HEK293 (cell line): ENCODE measurements at regions not wholly inside any gene's neighbourhood (a gene's known extent, or its start where the extent isn't known, plus 50 kb on each side); places are given as distances from the start of the nearest gene placed in this dataset.

Source experiments
- CTCF ChIA-PET: fragments of 350-600 bp; formaldehyde crosslinking; extraction: SDS; loops from one replicate; lab custom pipeline; 2021; ENCODE audit warnings: antibody characterized with exemption; lab: Yijun Ruan, JAX
- POLR2A ChIA-PET: fragments of 300-600 bp; formaldehyde crosslinking; extraction: SDS; loops from one replicate; lab custom pipeline; 2020; ENCODE audit warnings: antibody characterized with exemption, inconsistent platforms; lab: Yijun Ruan, JAX
- H3K27ac ChIP-seq: fragments of 200-500 bp; sonication (Bioruptor generic); 2 replicates; pipeline ENCODE4 v1.5.1; 2014; ENCODE audit warnings: low read depth, low read length, control low read depth, inconsistent platforms; ENCODE audit errors: extremely low read depth
- H3K36me3 ChIP-seq, 2 experiments: fragments of 200-500 bp in 1 of 2; sonication (Bioruptor generic) in 1 of 2; 1 replicate in 1 of 2; 2 replicates in 1 of 2; pipeline ENCODE4 v1.5.1; 2014 to 2017; ENCODE audit warnings: inconsistent platforms in 2 of 2, low read length in 2 of 2; ENCODE audit not compliant: control insufficient read depth in 2 of 2, insufficient read depth in 1 of 2
- H3K4me1 ChIP-seq: fragments of 200-500 bp; sonication (Bioruptor generic); 2 replicates; pipeline ENCODE4 v1.5.1; 2014; ENCODE audit warnings: mild to moderate bottlenecking, low read length, inconsistent platforms; ENCODE audit not compliant: control insufficient read depth, insufficient read depth
- H3K4me3 ChIP-seq: 2 replicates; pipeline ENCODE4 v1.5.1; 2011; ENCODE audit warnings: low read depth, mild to moderate bottlenecking, control low read depth, low read length, moderate library complexity
- H3K9me3 ChIP-seq: fragments of 200-500 bp; sonication (Bioruptor generic); 2 replicates; pipeline ENCODE4 v1.5.1; 2014; ENCODE audit warnings: low read depth, low read length, inconsistent platforms; ENCODE audit not compliant: control insufficient read depth, insufficient read depth
- BCL11A ChIP-seq: fragments of 450-650 bp; formaldehyde crosslinking; IDR thresholded peaks from 2 replicates; pipeline ENCODE4 v1.5.1; 2016; ENCODE audit warnings: low read depth, missing biosample characterization, missing genetic modification characterization
- KLF9 ChIP-seq: fragments of 450-650 bp; formaldehyde crosslinking; IDR thresholded peaks from 2 replicates; pipeline ENCODE4 v1.5.1; 2016; ENCODE audit warnings: missing biosample characterization, missing genetic modification characterization, low read depth
- RBAK ChIP-seq: fragments of 450-650 bp; formaldehyde crosslinking; IDR thresholded peaks from 2 replicates; pipeline ENCODE4 v1.5.1; 2016; ENCODE audit warnings: missing biosample characterization, missing genetic modification characterization
- SETDB1 ChIP-seq: IDR thresholded peaks from one replicate; pipeline ENCODE4 v1.6.1; 2017; ENCODE audit warnings: mild to moderate bottlenecking, low read length, moderate library complexity, mixed read lengths; ENCODE audit not compliant: insufficient read length
- SP7 ChIP-seq: fragments of 450-650 bp; formaldehyde crosslinking; IDR thresholded peaks from 2 replicates; pipeline ENCODE4 v1.5.1; 2016; ENCODE audit warnings: missing biosample characterization, missing genetic modification characterization
- ZBTB1 ChIP-seq: fragments of 450-650 bp; formaldehyde crosslinking; IDR thresholded peaks from 2 replicates; pipeline ENCODE4 v1.5.1; 2016; ENCODE audit warnings: missing biosample characterization, missing genetic modification characterization
- ZBTB17 ChIP-seq: fragments of 450-650 bp; formaldehyde crosslinking; IDR thresholded peaks from 2 replicates; pipeline ENCODE4 v1.5.1; 2016; ENCODE audit warnings: missing biosample characterization, missing genetic modification characterization
- ZNF16 ChIP-seq: fragments of 450-650 bp; formaldehyde crosslinking; IDR thresholded peaks from 2 replicates; pipeline ENCODE4 v1.5.1; 2016; ENCODE audit warnings: low read depth, missing biosample characterization, missing genetic modification characterization
- ZNF19 ChIP-seq: fragments of 450-650 bp; formaldehyde crosslinking; IDR thresholded peaks from 2 replicates; pipeline ENCODE4; 2016; ENCODE audit warnings: missing biosample characterization, missing genetic modification characterization, low read depth
- ZNF214 ChIP-seq: fragments of 450-650 bp; formaldehyde crosslinking; IDR thresholded peaks from 2 replicates; pipeline ENCODE4 v1.5.1; 2017; ENCODE audit warnings: missing biosample characterization, mild to moderate bottlenecking, missing genetic modification characterization, borderline replicate concordance
- ZNF223 ChIP-seq: fragments of 450-650 bp; formaldehyde crosslinking; IDR thresholded peaks from 2 replicates; pipeline ENCODE4 v1.5.1; 2016; ENCODE audit warnings: missing biosample characterization, missing genetic modification characterization
- ZNF248 ChIP-seq: fragments of 450-650 bp; formaldehyde crosslinking; IDR thresholded peaks from 2 replicates; pipeline ENCODE4 v1.5.1; 2017; ENCODE audit warnings: missing biosample characterization, missing genetic modification characterization
- ZNF488 ChIP-seq: fragments of 450-650 bp; formaldehyde crosslinking; IDR thresholded peaks from 2 replicates; pipeline ENCODE4 v1.5.1; 2016; ENCODE audit warnings: missing biosample characterization, missing genetic modification characterization
- ZNF561 ChIP-seq: fragments of 450-650 bp; IDR thresholded peaks from 2 replicates; pipeline ENCODE4 v1.5.1; 2018; ENCODE audit warnings: missing biosample characterization, missing genetic modification characterization, borderline replicate concordance
- ZNF571 ChIP-seq: fragments of 450-650 bp; formaldehyde crosslinking; IDR thresholded peaks from 2 replicates; pipeline ENCODE4 v1.5.0; 2017; ENCODE audit warnings: missing biosample characterization, missing genetic modification characterization
- ZNF660 ChIP-seq: fragments of 450-650 bp; IDR thresholded peaks from 2 replicates; pipeline ENCODE4 v1.5.1; 2018; ENCODE audit warnings: missing biosample characterization, mild to moderate bottlenecking, missing genetic modification characterization
- ZNF76 ChIP-seq: fragments of 450-650 bp; formaldehyde crosslinking; IDR thresholded peaks from 2 replicates; pipeline ENCODE4; 2016; ENCODE audit warnings: low read depth, missing biosample characterization, missing genetic modification characterization, borderline replicate concordance
- ZNF791 ChIP-seq: fragments of 450-650 bp; formaldehyde crosslinking; IDR thresholded peaks from 2 replicates; pipeline ENCODE4 v1.5.1; 2016; ENCODE audit warnings: missing biosample characterization, missing genetic modification characterization
- ZNF843 ChIP-seq: fragments of 450-650 bp; formaldehyde crosslinking; IDR thresholded peaks from 2 replicates; pipeline ENCODE4 v1.5.1; 2016; ENCODE audit warnings: missing biosample characterization, missing genetic modification characterization
- ZSCAN23 ChIP-seq: fragments of 450-650 bp; formaldehyde crosslinking; IDR thresholded peaks from 2 replicates; pipeline ENCODE4 v1.5.1; 2016; ENCODE audit warnings: missing biosample characterization, missing genetic modification characterization
- TF ChIP-seq, protein P1 (sequence below): fragments of 450-650 bp; formaldehyde crosslinking; IDR thresholded peaks from 2 replicates; pipeline ENCODE4 v1.5.1; 2016; ENCODE audit warnings: missing biosample characterization, missing genetic modification characterization
- TF ChIP-seq, protein P2 (sequence below): fragments of 450-650 bp; formaldehyde crosslinking; conservative IDR thresholded peaks from 2 replicates; pipeline ENCODE4 v1.5.1; 2016; ENCODE audit warnings: low read depth, missing biosample characterization, missing genetic modification characterization
- TF ChIP-seq, protein P3 (sequence below): fragments of 450-650 bp; formaldehyde crosslinking; IDR thresholded peaks from 2 replicates; pipeline ENCODE4 v1.5.1; 2016; ENCODE audit warnings: missing biosample characterization, missing genetic modification characterization
- TF ChIP-seq, protein P4 (sequence below): fragments of 450-650 bp; IDR thresholded peaks from 2 replicates; pipeline ENCODE4 v1.5.1; 2018; ENCODE audit warnings: missing biosample characterization, mild to moderate bottlenecking, missing genetic modification characterization

DNA sequence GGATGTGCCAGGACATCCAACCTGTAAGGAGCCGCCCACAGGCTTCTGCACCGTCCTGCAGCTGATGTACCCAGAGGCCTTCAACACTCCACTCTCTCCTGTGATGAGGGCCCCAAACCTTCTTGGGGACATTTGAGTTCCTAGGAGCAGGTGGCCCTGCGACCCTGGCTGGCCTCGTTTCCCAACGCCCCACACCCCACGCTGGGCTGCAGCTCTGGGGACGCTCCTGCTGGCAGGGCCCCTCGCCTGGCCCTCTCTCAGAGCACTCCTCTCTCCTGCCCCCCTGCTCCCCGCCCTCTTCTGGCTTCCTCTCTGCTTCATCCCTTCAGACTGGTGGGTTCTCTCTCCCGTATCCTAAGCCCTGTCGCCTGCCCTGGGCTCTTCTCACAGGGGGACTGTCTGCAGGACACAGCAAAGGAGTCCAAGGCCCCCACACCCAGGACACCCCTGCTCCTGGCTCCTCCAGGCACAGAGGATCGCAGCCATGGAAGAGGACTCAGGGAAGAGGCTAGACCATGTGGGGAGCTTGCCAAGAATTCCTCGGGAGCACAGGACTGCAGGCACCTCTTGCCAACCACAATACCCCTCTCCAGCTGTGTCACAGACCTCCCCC is 541.4 kb downstream of the TCERG1L start:
- Histone ChIP-seq H3K4me3 (no peak overlapping the region), H3K36me3 (no peaks in the 10 kb centered on the region), H3K27ac (no peak overlapping the region), H3K4me1 (no peaks in the 10 kb centered on the region), H3K9me3 (no peaks in the 10 kb centered on the region)
- TF ChIP-seq, protein P1, sequence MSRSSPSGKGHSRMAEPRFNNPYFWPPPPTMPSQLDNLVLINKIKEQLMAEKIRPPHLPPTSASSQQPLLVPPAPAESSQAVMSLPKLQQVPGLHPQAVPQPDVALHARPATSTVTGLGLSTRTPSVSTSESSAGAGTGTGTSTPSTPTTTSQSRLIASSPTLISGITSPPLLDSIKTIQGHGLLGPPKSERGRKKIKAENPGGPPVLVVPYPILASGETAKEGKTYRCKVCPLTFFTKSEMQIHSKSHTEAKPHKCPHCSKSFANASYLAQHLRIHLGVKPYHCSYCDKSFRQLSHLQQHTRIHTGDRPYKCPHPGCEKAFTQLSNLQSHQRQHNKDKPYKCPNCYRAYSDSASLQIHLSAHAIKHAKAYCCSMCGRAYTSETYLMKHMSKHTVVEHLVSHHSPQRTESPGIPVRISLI (tag by site-specific recombination), result no peak
- TF ChIP-seq SETDB1, result no peak
- no peak for TF ChIP-seq ZNF19 (tag by site-specific recombination)
- TF ChIP-seq ZBTB17, result no peak
- no peak for TF ChIP-seq ZNF223 (tag by site-specific recombination)
- no peak for TF ChIP-seq ZNF214
- TF ChIP-seq ZNF76, result no peak
- no peak for TF ChIP-seq ZNF571
- no peak for TF ChIP-seq BCL11A (tag by site-specific recombination)
- TF ChIP-seq KLF9 (tag by site-specific recombination), result no peak
- TF ChIP-seq ZNF248 (tag by site-specific recombination), result no peak
- TF ChIP-seq ZSCAN23 (tag by site-specific recombination), result no peak
- no peak for TF ChIP-seq ZNF791 (tag by site-specific recombination)
- no peak for TF ChIP-seq ZNF660
- TF ChIP-seq ZNF843 (tag by site-specific recombination), result no peak
- ChIA-PET POLR2A (no interaction called here), CTCF (no interaction called here)

DNA sequence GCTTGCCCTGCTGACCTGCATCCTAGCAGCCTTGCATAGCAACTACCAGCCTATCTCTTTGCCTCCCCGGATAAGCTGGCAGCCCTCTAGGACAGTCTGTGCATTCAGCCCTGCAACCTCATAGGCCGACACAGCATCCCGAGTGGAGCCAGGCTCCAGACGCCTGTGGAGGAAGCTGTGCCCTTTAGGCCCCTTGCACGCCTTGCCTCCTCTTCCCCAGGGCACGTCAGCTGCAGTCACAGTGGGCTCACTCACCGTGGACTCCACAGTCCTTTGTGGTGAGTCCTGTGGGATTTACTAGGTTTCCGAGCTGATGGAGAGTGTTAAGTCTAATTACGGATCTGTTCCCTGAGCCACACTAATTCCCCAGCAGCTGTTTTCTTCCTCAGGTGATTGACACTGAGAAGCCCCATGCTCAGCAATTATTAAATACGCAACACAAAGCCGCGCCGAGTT is 540.0 kb downstream of the TCERG1L start:
- POLR2A ChIA-PET, result no interaction called here
- TF ChIP-seq SP7 (no peak), ZBTB1 (tag by site-specific recombination) (no peak)
- TF ChIP-seq, protein P2, sequence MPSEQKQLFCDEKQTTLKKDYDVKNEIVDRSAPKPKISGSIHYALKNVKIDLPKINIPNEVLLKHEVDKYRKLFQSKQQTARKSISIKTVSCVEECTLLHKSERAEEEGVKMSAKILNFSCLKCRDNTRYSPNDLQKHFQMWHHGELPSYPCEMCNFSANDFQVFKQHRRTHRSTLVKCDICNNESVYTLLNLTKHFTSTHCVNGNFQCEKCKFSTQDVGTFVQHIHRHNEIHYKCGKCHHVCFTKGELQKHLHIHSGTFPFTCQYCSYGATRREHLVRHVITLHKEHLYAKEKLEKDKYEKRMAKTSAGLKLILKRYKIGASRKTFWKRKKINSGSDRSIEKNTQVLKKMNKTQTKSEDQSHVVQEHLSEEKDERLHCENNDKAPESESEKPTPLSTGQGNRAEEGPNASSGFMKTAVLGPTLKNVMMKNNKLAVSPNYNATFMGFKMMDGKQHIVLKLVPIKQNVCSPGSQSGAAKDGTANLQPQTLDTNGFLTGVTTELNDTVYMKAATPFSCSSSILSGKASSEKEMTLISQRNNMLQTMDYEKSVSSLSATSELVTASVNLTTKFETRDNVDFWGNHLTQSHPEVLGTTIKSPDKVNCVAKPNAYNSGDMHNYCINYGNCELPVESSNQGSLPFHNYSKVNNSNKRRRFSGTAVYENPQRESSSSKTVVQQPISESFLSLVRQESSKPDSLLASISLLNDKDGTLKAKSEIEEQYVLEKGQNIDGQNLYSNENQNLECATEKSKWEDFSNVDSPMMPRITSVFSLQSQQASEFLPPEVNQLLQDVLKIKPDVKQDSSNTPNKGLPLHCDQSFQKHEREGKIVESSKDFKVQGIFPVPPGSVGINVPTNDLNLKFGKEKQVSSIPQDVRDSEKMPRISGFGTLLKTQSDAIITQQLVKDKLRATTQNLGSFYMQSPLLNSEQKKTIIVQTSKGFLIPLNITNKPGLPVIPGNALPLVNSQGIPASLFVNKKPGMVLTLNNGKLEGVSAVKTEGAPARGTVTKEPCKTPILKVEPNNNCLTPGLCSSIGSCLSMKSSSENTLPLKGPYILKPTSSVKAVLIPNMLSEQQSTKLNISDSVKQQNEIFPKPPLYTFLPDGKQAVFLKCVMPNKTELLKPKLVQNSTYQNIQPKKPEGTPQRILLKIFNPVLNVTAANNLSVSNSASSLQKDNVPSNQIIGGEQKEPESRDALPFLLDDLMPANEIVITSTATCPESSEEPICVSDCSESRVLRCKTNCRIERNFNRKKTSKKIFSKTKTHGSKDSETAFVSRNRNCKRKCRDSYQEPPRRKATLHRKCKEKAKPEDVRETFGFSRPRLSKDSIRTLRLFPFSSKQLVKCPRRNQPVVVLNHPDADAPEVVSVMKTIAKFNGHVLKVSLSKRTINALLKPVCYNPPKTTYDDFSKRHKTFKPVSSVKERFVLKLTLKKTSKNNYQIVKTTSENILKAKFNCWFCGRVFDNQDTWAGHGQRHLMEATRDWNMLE (tag by site-specific recombination), result no peak
- no peaks in the 10 kb centered on the region for H3K36me3 ChIP-seq
- CTCF ChIA-PET, result no interaction called here
- no peak overlapping the region for H3K4me3 ChIP-seq
- no peaks in the 10 kb centered on the region for H3K4me1 ChIP-seq
- no peak overlapping the region for H3K27ac ChIP-seq
- H3K9me3 ChIP-seq, result no peaks in the 10 kb centered on the region

DNA sequence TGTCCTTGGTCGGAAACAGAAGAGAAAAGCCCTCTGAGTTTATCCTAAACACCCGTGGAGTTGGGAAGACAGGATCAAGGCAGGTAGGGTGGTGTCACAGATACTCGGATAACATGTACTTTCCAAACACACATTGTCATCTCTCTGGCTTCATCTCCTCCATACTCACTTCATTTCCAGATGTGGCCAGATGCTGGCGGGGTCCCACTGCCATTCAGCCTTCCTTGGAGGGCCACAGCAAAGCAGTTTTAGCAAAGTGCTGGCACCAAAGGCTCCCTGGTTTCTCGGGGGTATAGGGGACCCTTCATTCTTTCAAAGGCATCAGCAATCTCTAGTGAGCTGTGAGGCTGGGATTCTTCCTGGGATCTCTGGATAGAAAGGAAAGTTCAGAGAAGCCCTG is 539.5 kb downstream of the TCERG1L start:
- POLR2A ChIA-PET, result no interaction called here
- H3K36me3 ChIP-seq, result no peaks in the 10 kb centered on the region
- no peaks in the 10 kb centered on the region for H3K4me1 ChIP-seq
- H3K4me3 ChIP-seq, result no peak overlapping the region
- no peak overlapping the region for H3K27ac ChIP-seq
- no peaks in the 10 kb centered on the region for H3K9me3 ChIP-seq
- CTCF ChIA-PET, result no interaction called here
- TF ChIP-seq ZNF16 (no peak), ZNF488 (tag by site-specific recombination) (no peak), RBAK (tag by site-specific recombination) (no peak), ZNF561 (tag by site-specific recombination) (no peak)
- TF ChIP-seq, protein P3, sequence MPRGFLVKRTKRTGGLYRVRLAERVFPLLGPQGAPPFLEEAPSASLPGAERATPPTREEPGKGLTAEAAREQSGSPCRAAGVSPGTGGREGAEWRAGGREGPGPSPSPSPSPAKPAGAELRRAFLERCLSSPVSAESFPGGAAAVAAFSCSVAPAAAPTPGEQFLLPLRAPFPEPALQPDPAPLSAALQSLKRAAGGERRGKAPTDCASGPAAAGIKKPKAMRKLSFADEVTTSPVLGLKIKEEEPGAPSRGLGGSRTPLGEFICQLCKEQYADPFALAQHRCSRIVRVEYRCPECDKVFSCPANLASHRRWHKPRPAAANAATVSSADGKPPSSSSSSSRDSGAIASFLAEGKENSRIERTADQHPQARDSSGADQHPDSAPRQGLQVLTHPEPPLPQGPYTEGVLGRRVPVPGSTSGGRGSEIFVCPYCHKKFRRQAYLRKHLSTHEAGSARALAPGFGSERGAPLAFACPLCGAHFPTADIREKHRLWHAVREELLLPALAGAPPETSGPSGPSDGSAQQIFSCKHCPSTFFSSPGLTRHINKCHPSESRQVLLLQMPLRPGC (tag by site-specific recombination), result no peak
- TF ChIP-seq, protein P4, sequence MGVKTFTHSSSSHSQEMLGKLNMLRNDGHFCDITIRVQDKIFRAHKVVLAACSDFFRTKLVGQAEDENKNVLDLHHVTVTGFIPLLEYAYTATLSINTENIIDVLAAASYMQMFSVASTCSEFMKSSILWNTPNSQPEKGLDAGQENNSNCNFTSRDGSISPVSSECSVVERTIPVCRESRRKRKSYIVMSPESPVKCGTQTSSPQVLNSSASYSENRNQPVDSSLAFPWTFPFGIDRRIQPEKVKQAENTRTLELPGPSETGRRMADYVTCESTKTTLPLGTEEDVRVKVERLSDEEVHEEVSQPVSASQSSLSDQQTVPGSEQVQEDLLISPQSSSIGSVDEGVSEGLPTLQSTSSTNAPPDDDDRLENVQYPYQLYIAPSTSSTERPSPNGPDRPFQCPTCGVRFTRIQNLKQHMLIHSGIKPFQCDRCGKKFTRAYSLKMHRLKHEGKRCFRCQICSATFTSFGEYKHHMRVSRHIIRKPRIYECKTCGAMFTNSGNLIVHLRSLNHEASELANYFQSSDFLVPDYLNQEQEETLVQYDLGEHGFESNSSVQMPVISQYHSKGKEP (tag by site-specific recombination), result no peak
